ENCODE measurements at regions not wholly inside any gene's neighbourhood (a gene's known extent, or its start where the extent isn't known, plus 50 kb on each side); places are given as distances from the start of the nearest gene placed in this dataset.

- no peak for DNase-seq
These were observed 154.6 kb downstream of the C1orf94 start for GRCh38 chr1:34331020-34331926.

GRCh38 chr1:34332996-34333395, 156.3 kb downstream of the C1orf94 start:
- DNase-seq: no peak

- no peak for DNase-seq
These were observed 162.2 kb downstream of the C1orf94 start for GRCh38 chr1:34338871-34339270.

GRCh38 chr1:34341896-34342295, 165.2 kb downstream of the C1orf94 start:
- no peak for DNase-seq

GRCh38 chr1:34342334-34342733, 165.6 kb downstream of the C1orf94 start:
- no peak for DNase-seq

GRCh38 chr1:34346128-34346527, 169.4 kb downstream of the C1orf94 start:
- DNase-seq: no peak

- no peak for DNase-seq
These were observed 176.7 kb downstream of the C1orf94 start for GRCh38 chr1:34353409-34353808.

- DNase-seq: no peak
These were observed 177.7 kb downstream of the C1orf94 start for GRCh38 chr1:34354367-34354766.

- no peak for DNase-seq
These were observed 180.1 kb downstream of the C1orf94 start for GRCh38 chr1:34356853-34357252.

GRCh38 chr1:34358636-34359035, 181.9 kb downstream of the C1orf94 start:
- DNase-seq: no peak

- no peak for DNase-seq
These were observed 182.7 kb downstream of the C1orf94 start for GRCh38 chr1:34359411-34359810.

GRCh38 chr1:34360574-34360973, 183.9 kb downstream of the C1orf94 start:
- DNase-seq: no peak

- no peak for DNase-seq
These were observed 184.4 kb downstream of the C1orf94 start for GRCh38 chr1:34361121-34361520.

- no peak for DNase-seq
These were observed 185.2 kb downstream of the C1orf94 start for GRCh38 chr1:34361781-34362357.

- no peak for DNase-seq
These were observed 186.2 kb downstream of the C1orf94 start for GRCh38 chr1:34362949-34363348.

- DNase-seq: no peak
These were observed 186.7 kb downstream of the C1orf94 start for GRCh38 chr1:34363447-34363846.

- no peak for DNase-seq
These were observed 187.2 kb downstream of the C1orf94 start for GRCh38 chr1:34363915-34364314.

- no peak for DNase-seq
These were observed 187.7 kb downstream of the C1orf94 start for GRCh38 chr1:34364376-34364775.

- no peak for DNase-seq
These were observed 188.6 kb downstream of the C1orf94 start for GRCh38 chr1:34365295-34365694.

GRCh38 chr1:34366875-34367624, 190.3 kb downstream of the C1orf94 start:
- no peak for DNase-seq

GRCh38 chr1:34367954-34368353, 191.2 kb downstream of the C1orf94 start:
- DNase-seq: no peak

GRCh38 chr1:34369701-34370455, 193.2 kb downstream of the C1orf94 start:
- DNase-seq: no peak
